DND-41 (cell line): ENCODE measurements at regions not wholly inside any gene's neighbourhood (a gene's known extent, or its start where the extent isn't known, plus 50 kb on each side); places are given as distances from the start of the nearest gene placed in this dataset.

Experiments
- ATAC-seq: fragments of 200-7000 bp; cut with Tn5 transposase; 3 replicates; pipeline ENCODE4 v1.9.1; 2021; ENCODE audit warnings: low read depth; ENCODE audit not compliant: insufficient read depth
- DNase-seq: peaks from one replicate; pipeline ENCODE4 v3.0.0-alpha.2; 2020
- H2AFZ ChIP-seq: 2 replicates; pipeline ENCODE4 v1.6.0; 2012; ENCODE audit warnings: low read depth, low read length
- H3K27ac ChIP-seq: 2 replicates; pipeline ENCODE4 v1.5.1; 2012; ENCODE audit warnings: low read length, inconsistent platforms
- H3K27me3 ChIP-seq: fragments of 200-600 bp; sonication (generic); 2 replicates; pipeline ENCODE4 v1.6.0; 2012; ENCODE audit warnings: low read length, mild to moderate bottlenecking, inconsistent platforms; ENCODE audit not compliant: insufficient read depth, poor library complexity
- H3K36me3 ChIP-seq: 2 replicates; pipeline ENCODE4 v1.5.1; 2012; ENCODE audit warnings: low read length, inconsistent platforms; ENCODE audit not compliant: insufficient read depth
- H3K4me1 ChIP-seq: 2 replicates; pipeline ENCODE4 v1.5.1; 2012; ENCODE audit warnings: mild to moderate bottlenecking, low read length; ENCODE audit not compliant: insufficient read depth
- H3K4me2 ChIP-seq: 2 replicates; pipeline ENCODE4 v1.6.0; 2012; ENCODE audit warnings: mild to moderate bottlenecking, moderate library complexity, low read length, inconsistent platforms; ENCODE audit not compliant: insufficient read depth
- H3K4me3 ChIP-seq, 2 experiments: fragments of 200-600 bp in 1 of 2; shearing (Covaris generic) in 1 of 2; 2 replicates each; pipeline ENCODE4 v1.5.1; 2012 to 2016; ENCODE audit warnings: inconsistent platforms in 2 of 2, low read length in 2 of 2, mild to moderate bottlenecking in 2 of 2, low read depth in 1 of 2, moderate library complexity in 1 of 2
- H3K79me2 ChIP-seq: 2 replicates; pipeline ENCODE4 v1.6.0; 2012; ENCODE audit warnings: low read length, inconsistent platforms; ENCODE audit not compliant: insufficient read depth
- H3K9ac ChIP-seq: 2 replicates; pipeline ENCODE4 v1.6.0; 2012; ENCODE audit warnings: low read depth, mild to moderate bottlenecking, inconsistent platforms, low read length, moderate library complexity
- H3K9me3 ChIP-seq: 2 replicates; pipeline ENCODE4 v1.5.1; 2012; ENCODE audit warnings: low read length, moderate library complexity, mild to moderate bottlenecking, inconsistent platforms; ENCODE audit not compliant: insufficient read depth, severe bottlenecking
- H4K20me1 ChIP-seq: 2 replicates; pipeline ENCODE4 v1.6.0; 2012; ENCODE audit warnings: low read length; ENCODE audit not compliant: insufficient read depth
- CTCF ChIP-seq: IDR thresholded peaks from 2 replicates; pipeline ENCODE4 v1.5.1; 2012; ENCODE audit warnings: borderline replicate concordance, low read length, moderate library complexity, mild to moderate bottlenecking; ENCODE audit not compliant: poor library complexity, severe bottlenecking; ENCODE audit errors: extremely low read depth
- EZH2 ChIP-seq: IDR thresholded peaks from 3 replicates; pipeline ENCODE4 v1.6.1; 2012; ENCODE audit warnings: borderline replicate concordance, low read depth, mild to moderate bottlenecking, moderate library complexity, low read length, inconsistent platforms; ENCODE audit not compliant: severe bottlenecking

GRCh38 chr10:8873310-8873709, 818.8 kb downstream of the GATA3 start:
- Histone ChIP-seq H3K79me2 (no peaks in the 10 kb centered on the region), H3K27ac (no peak overlapping the region), H3K9ac (no peak overlapping the region), H3K4me1 (peaks cover 9% of the 10 kb centered on the region), H3K4me3 (no peak overlapping the region), H3K36me3 (no peaks in the 10 kb centered on the region), H3K9me3 (no peaks in the 10 kb centered on the region), H2AFZ (no peak overlapping the region), H4K20me1 (no peaks in the 10 kb centered on the region), H3K27me3 (no peaks in the 10 kb centered on the region), H3K4me2 (no peak overlapping the region)
- ATAC-seq (no peak), DNase-seq (no peak)
- TF ChIP-seq CTCF (peak; percentile 65), EZH2 (no peak)

- Histone ChIP-seq H3K27ac (no peak overlapping the region), H3K9me3 (no peaks in the 10 kb centered on the region), H3K4me2 (no peak overlapping the region), H2AFZ (no peak overlapping the region), H3K9ac (no peak overlapping the region), H3K79me2 (no peaks in the 10 kb centered on the region), H3K36me3 (no peaks in the 10 kb centered on the region), H3K4me3 (no peak overlapping the region), H3K27me3 (no peaks in the 10 kb centered on the region), H4K20me1 (no peaks in the 10 kb centered on the region), H3K4me1 (peaks cover 9% of the 10 kb centered on the region)
- no peak for ATAC-seq
- no peak for DNase-seq
- TF ChIP-seq EZH2 (no peak), CTCF (no peak)
Observed at GRCh38 chr10:8874268-8874667, 819.8 kb downstream of the GATA3 start.

- no peak overlapping the region for H3K9ac ChIP-seq
- TF ChIP-seq EZH2 (no peak), CTCF (no peak)
- DNase-seq (no peak), ATAC-seq (no peak)
- H2AFZ ChIP-seq = no peak overlapping the region
- peaks cover 9% of the 10 kb centered on the region for H3K4me1 ChIP-seq
- H3K27ac ChIP-seq = no peak overlapping the region
- no peaks in the 10 kb centered on the region for H3K27me3 ChIP-seq
- no peak overlapping the region for H3K4me3 ChIP-seq
- H3K4me2 ChIP-seq = no peak overlapping the region
- no peaks in the 10 kb centered on the region for H3K79me2 ChIP-seq
- no peaks in the 10 kb centered on the region for H3K36me3 ChIP-seq
- no peaks in the 10 kb centered on the region for H4K20me1 ChIP-seq
- no peaks in the 10 kb centered on the region for H3K9me3 ChIP-seq
Observed at GRCh38 chr10:8874972-8875371, 820.5 kb downstream of the GATA3 start.

GRCh38 chr10:8876171-8876570, 821.7 kb downstream of the GATA3 start:
- H3K36me3 ChIP-seq = no peaks in the 10 kb centered on the region

More at GRCh38 chr10:8876171-8876570, 821.7 kb downstream of the GATA3 start:
- TF ChIP-seq CTCF (no peak), EZH2 (no peak)
- H3K4me3 ChIP-seq = no peak overlapping the region
- peaks cover 9% of the 10 kb centered on the region for H3K4me1 ChIP-seq
- no peak overlapping the region for H3K27ac ChIP-seq
- H4K20me1 ChIP-seq = no peaks in the 10 kb centered on the region
- H3K9me3 ChIP-seq = no peaks in the 10 kb centered on the region
- H2AFZ ChIP-seq = no peak overlapping the region
- ATAC-seq = no peak
- H3K27me3 ChIP-seq = no peaks in the 10 kb centered on the region
- no peak for DNase-seq
- H3K4me2 ChIP-seq = no peak overlapping the region
- no peak overlapping the region for H3K9ac ChIP-seq
- H3K79me2 ChIP-seq = no peaks in the 10 kb centered on the region
